ENCODE measurements at regions not wholly inside any gene's neighbourhood (a gene's known extent, or its start where the extent isn't known, plus 50 kb on each side); places are given as distances from the start of the nearest gene placed in this dataset.

GRCh38 chr5:173488144-173488543 is 128.3 kb downstream of the BOD1 start:
- TF ChIP-seq CTCF (IDR thresholded peaks at IDR 0.05) (no peak), POLR2A (IDR thresholded peaks at IDR 0.05) (no peak)

Data from adrenal gland (tissue), 5 donors.